Keratinocyte (primary cell): ENCODE measurements at regions not wholly inside any gene's neighbourhood (a gene's known extent, or its start where the extent isn't known, plus 50 kb on each side); places are given as distances from the start of the nearest gene placed in this dataset.

ENCODE experiments used
- DNase-seq: peaks from one replicate; pipeline ENCODE4 v3.0.0-alpha.2; 2011; ENCODE audit warnings: low read depth, missing footprints, low spot score
- FAIRE-seq: peaks from 2 replicates; lab custom pipeline; 2011; peaks lifted over from hg19 to GRCh38; lab: Jason Lieb, UNC
- H2AFZ ChIP-seq: 2 replicates; pipeline ENCODE4 v1.6.0; 2012; ENCODE audit warnings: low read length, control low read depth, inconsistent platforms; ENCODE audit not compliant: control insufficient read depth
- H3K27ac ChIP-seq: 2 replicates; pipeline ENCODE4 v1.5.1; 2011; ENCODE audit warnings: low read length; ENCODE audit not compliant: control insufficient read depth, insufficient read depth
- H3K27me3 ChIP-seq: 3 replicates; pipeline ENCODE4 v1.6.0; 2011; ENCODE audit warnings: low read length; ENCODE audit not compliant: control insufficient read depth, insufficient read depth; ENCODE audit errors: extremely low read depth
- H3K36me3 ChIP-seq, 2 experiments: 2 replicates in 1 of 2; 3 replicates in 1 of 2; pipeline ENCODE4 v1.5.1; 2011; ENCODE audit warnings: low read length in 2 of 2, mild to moderate bottlenecking in 1 of 2; ENCODE audit not compliant: control insufficient read depth in 2 of 2, insufficient read depth in 2 of 2; ENCODE audit errors: extremely low read depth in 1 of 2
- H3K4me1 ChIP-seq: 3 replicates; pipeline ENCODE4 v1.5.1; 2011; ENCODE audit warnings: low read length; ENCODE audit not compliant: control insufficient read depth, insufficient read depth; ENCODE audit errors: extremely low read depth
- H3K4me2 ChIP-seq: 3 replicates; pipeline ENCODE4 v1.6.0; 2011; ENCODE audit warnings: low read depth, low read length; ENCODE audit not compliant: control insufficient read depth, insufficient read depth; ENCODE audit errors: extremely low read depth
- H3K4me3 ChIP-seq, 3 experiments: fragments of 200-600 bp in 1 of 3; sonication (generic) in 1 of 3; 2 replicates in 2 of 3; 3 replicates in 1 of 3; pipeline ENCODE4 v1.5.1; 2011 to 2016; ENCODE audit warnings: low read length in 3 of 3, mild to moderate bottlenecking in 3 of 3, control low read depth in 2 of 3, inconsistent platforms in 1 of 3, low read depth in 1 of 3, mixed read lengths in 1 of 3, mixed run types in 1 of 3, moderate library complexity in 1 of 3; ENCODE audit not compliant: control insufficient read depth in 2 of 3, insufficient read depth in 2 of 3; ENCODE audit errors: extremely low read depth in 1 of 3
- H3K79me2 ChIP-seq: 2 replicates; pipeline ENCODE4 v1.6.0; 2012; ENCODE audit warnings: low read length; ENCODE audit not compliant: control insufficient read depth, insufficient read depth
- H3K9ac ChIP-seq: 3 replicates; pipeline ENCODE4 v1.6.0; 2011; ENCODE audit warnings: low read length; ENCODE audit not compliant: control insufficient read depth, insufficient read depth; ENCODE audit errors: extremely low read depth
- H3K9me1 ChIP-seq: 3 replicates; pipeline ENCODE4 v1.6.0; 2011; ENCODE audit warnings: low read length; ENCODE audit not compliant: control insufficient read depth, insufficient read depth; ENCODE audit errors: extremely low read depth
- H3K9me3 ChIP-seq: 2 replicates; pipeline ENCODE4 v1.5.1; 2012; ENCODE audit warnings: low read depth, low read length; ENCODE audit not compliant: control insufficient read depth
- H4K20me1 ChIP-seq: 3 replicates; pipeline ENCODE4 v1.6.0; 2011; ENCODE audit warnings: low read length; ENCODE audit not compliant: control insufficient read depth, insufficient read depth; ENCODE audit errors: extremely low read depth
- EZH2 ChIP-seq: IDR thresholded peaks from one replicate; pipeline ENCODE4 v1.6.1; 2012; ENCODE audit warnings: inconsistent platforms, mild to moderate bottlenecking, low read length, moderate library complexity
- dilution Hi-C: fragments of 300-500 bp; cut with MboI; formaldehyde crosslinking; loops from one replicate; pipeline ENCODE4 v1.7.0; 2020; ENCODE audit warnings: low sequenced_read_pairs; ENCODE audit not compliant: extremely low pct_ligation_motif_present
- TF ChIP-seq, protein P1 (sequence below), 3 experiments: IDR thresholded peaks in 1 of 3; conservative IDR thresholded peaks in 1 of 3; optimal IDR thresholded peaks in 1 of 3; 2 replicates in 2 of 3; 3 replicates in 1 of 3; pipeline versions ENCODE3 to v1.5.1; 2011; ENCODE audit warnings: low read length in 3 of 3, mild to moderate bottlenecking in 3 of 3, moderate library complexity in 2 of 3, control low read depth in 1 of 3, inconsistent platforms in 1 of 3; ENCODE audit not compliant: insufficient read depth in 2 of 3; ENCODE audit errors: extremely low read depth in 1 of 3

DNA sequence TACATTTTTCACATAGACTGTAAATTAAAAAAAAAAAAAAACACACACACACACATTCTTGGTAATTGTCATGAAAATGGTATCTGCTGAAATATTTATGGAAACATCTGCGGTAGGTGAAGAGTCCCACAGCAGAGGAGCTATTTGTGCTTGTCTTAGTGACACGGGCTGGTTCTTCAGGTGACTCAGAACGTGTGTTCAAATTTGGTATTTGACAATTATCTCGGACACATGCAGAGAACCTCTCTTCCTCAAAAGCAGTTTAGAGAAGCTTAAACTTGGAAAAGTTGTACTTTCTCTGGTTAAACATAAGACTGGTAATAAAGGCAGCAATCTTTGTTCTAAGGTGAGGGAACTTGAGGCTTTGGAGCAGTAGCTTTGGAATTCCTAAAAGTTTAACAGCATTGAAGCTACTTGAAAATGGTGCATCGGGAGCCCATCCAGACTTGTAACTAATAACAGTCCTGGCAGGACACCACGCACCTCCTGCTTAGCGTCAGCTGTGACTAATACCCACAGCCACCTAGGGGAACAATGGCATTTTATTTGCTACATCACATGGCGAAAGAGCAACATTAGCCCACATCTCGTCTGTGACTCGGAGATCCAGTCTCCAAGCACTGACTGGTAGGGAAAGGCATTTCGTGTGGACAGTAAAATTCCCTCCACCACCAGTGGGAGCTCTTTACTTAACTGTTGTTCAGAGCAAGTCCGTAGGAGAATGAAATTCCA lies 1505.1 kb upstream of the SLC10A2 start:
- peak overlapping the region; percentile 53 for H3K4me2 ChIP-seq
- no peaks in the 10 kb centered on the region for H3K79me2 ChIP-seq
- no peaks in the 10 kb centered on the region for H3K9me3 ChIP-seq
- no peaks in the 10 kb centered on the region for H3K9me1 ChIP-seq
- no peaks in the 10 kb centered on the region for H3K36me3 ChIP-seq
- dilution Hi-C loops, result no loop called here
- FAIRE-seq (peak; percentile 96), DNase-seq (no peak)
- TF ChIP-seq, protein P1, sequence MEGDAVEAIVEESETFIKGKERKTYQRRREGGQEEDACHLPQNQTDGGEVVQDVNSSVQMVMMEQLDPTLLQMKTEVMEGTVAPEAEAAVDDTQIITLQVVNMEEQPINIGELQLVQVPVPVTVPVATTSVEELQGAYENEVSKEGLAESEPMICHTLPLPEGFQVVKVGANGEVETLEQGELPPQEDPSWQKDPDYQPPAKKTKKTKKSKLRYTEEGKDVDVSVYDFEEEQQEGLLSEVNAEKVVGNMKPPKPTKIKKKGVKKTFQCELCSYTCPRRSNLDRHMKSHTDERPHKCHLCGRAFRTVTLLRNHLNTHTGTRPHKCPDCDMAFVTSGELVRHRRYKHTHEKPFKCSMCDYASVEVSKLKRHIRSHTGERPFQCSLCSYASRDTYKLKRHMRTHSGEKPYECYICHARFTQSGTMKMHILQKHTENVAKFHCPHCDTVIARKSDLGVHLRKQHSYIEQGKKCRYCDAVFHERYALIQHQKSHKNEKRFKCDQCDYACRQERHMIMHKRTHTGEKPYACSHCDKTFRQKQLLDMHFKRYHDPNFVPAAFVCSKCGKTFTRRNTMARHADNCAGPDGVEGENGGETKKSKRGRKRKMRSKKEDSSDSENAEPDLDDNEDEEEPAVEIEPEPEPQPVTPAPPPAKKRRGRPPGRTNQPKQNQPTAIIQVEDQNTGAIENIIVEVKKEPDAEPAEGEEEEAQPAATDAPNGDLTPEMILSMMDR (optimal IDR thresholded peaks at IDR 0.05 in 1 of 3, IDR thresholded peaks at IDR 0.05 in 1 of 3, conservative IDR thresholded peaks at IDR 0.05 in 1 of 3; ENCODE audit: extremely low read depth in 1 of 3, insufficient read depth in 2 of 3, low read length in 3 of 3), result peak; percentile 76 to 83 (median 83)
- no peak for TF ChIP-seq EZH2
- peaks cover 5% of the 10 kb centered on the region for H3K4me1 ChIP-seq
- no peak overlapping the region for H3K4me3 ChIP-seq
- H4K20me1 ChIP-seq, result no peaks in the 10 kb centered on the region
- no peaks in the 10 kb centered on the region for H3K27me3 ChIP-seq
- H3K9ac ChIP-seq, result no peak overlapping the region
- H3K27ac ChIP-seq, result no peak overlapping the region
- H2AFZ ChIP-seq, result peak overlapping the region; percentile 69

DNA sequence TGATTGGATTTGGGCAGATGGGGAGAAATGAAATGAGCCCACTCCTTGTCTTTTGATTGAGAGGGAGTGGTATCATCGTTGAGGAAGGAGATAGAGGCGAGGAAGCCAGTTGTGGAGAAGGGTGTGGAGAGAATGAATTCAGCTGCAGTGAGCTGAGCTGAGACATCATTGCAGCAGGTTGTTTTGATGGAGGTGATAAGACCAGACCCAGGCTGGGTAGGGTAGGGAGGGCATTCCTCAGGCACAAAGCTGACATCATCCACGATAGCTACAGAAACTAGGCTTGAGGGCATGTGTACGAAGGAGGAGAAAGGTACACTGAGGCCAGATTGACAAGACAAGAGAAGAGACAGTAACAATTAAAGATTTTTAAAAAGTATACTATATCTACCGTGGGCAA lies 1500.9 kb upstream of the SLC10A2 start:
- Histone ChIP-seq H3K9me3 (no peaks in the 10 kb centered on the region), H3K9me1 (no peaks in the 10 kb centered on the region), H3K27me3 (no peaks in the 10 kb centered on the region), H3K4me3 (no peak overlapping the region), H2AFZ (no peak overlapping the region), H3K79me2 (no peaks in the 10 kb centered on the region), H4K20me1 (no peaks in the 10 kb centered on the region), H3K27ac (no peak overlapping the region), H3K36me3 (no peaks in the 10 kb centered on the region), H3K9ac (no peak overlapping the region), H3K4me1 (peaks cover 5% of the 10 kb centered on the region), H3K4me2 (no peak overlapping the region)
- dilution Hi-C loops, result no loop called here
- DNase-seq (no peak), FAIRE-seq (no peak)
- TF ChIP-seq, protein P1 (optimal IDR thresholded peaks at IDR 0.05 in 1 of 3, IDR thresholded peaks at IDR 0.05 in 1 of 3, conservative IDR thresholded peaks at IDR 0.05 in 1 of 3; ENCODE audit: extremely low read depth in 1 of 3, insufficient read depth in 2 of 3, low read length in 3 of 3), result no peak
- TF ChIP-seq EZH2, result no peak
